Hepatocyte (in vitro differentiated cells): ENCODE measurements at regions not wholly inside any gene's neighbourhood (a gene's known extent, or its start where the extent isn't known, plus 50 kb on each side); places are given as distances from the start of the nearest gene placed in this dataset.

ENCODE experiments used
- DNase-seq: peaks from one replicate; pipeline ENCODE4 v3.0.0-alpha.2; 2016; ENCODE audit warnings: low spot score
- H2AFZ ChIP-seq: fragments of 200-600 bp; sonication (generic); 2 replicates; pipeline ENCODE4 v1.6.0; 2016; ENCODE audit warnings: antibody characterized with exemption, mild to moderate bottlenecking
- H3K27ac ChIP-seq: fragments of 200-600 bp; sonication (generic); 2 replicates; pipeline ENCODE4 v1.5.1; 2016; ENCODE audit warnings: mild to moderate bottlenecking
- H3K27me3 ChIP-seq: fragments of 200-600 bp; sonication (generic); 2 replicates; pipeline ENCODE4 v1.6.1; 2016
- H3K36me3 ChIP-seq: fragments of 200-600 bp; sonication (generic); replicated peaks from 2 replicates; pipeline ENCODE4 v1.5.1; 2016; ENCODE audit warnings: low read depth; ENCODE audit not compliant: insufficient read depth
- H3K4me1 ChIP-seq: fragments of 200-600 bp; sonication (generic); 2 replicates; pipeline ENCODE4 v1.5.1; 2016; ENCODE audit warnings: mild to moderate bottlenecking, moderate library complexity; ENCODE audit not compliant: insufficient read depth
- H3K4me2 ChIP-seq: fragments of 200-600 bp; sonication (generic); 2 replicates; pipeline ENCODE4 v1.6.0; 2016
- H3K4me3 ChIP-seq: fragments of 200-600 bp; sonication (generic); 2 replicates; pipeline ENCODE4 v1.5.1; 2016; ENCODE audit warnings: mild to moderate bottlenecking
- H3K79me2 ChIP-seq: fragments of 200-600 bp; sonication (generic); 2 replicates; pipeline ENCODE4 v1.6.0; 2017; ENCODE audit warnings: mild to moderate bottlenecking
- H3K9me2 ChIP-seq: fragments of 200-600 bp; sonication (generic); replicated peaks from 2 replicates; pipeline ENCODE4 v1.6.0; 2017; ENCODE audit warnings: mild to moderate bottlenecking; ENCODE audit not compliant: insufficient read depth
- H3K9me3 ChIP-seq: fragments of 200-600 bp; sonication (generic); 2 replicates; pipeline ENCODE4 v1.5.1; 2016; ENCODE audit warnings: low read depth, mild to moderate bottlenecking
- H4K20me1 ChIP-seq: fragments of 200-600 bp; sonication (generic); 2 replicates; pipeline ENCODE4 v1.6.0; 2016; ENCODE audit warnings: mild to moderate bottlenecking; ENCODE audit not compliant: insufficient read depth, poor library complexity, severe bottlenecking
- CTCF ChIP-seq: fragments of 200-600 bp; sonication (generic); IDR thresholded peaks from 2 replicates; pipeline ENCODE4 v1.5.1; 2016; ENCODE audit warnings: antibody characterized with exemption, mild to moderate bottlenecking; ENCODE audit not compliant: poor library complexity
- EZH2 ChIP-seq: fragments of 200-600 bp; sonication (generic); IDR thresholded peaks from 2 replicates; pipeline ENCODE4 v1.6.1; 2016; ENCODE audit warnings: antibody characterized with exemption, mild to moderate bottlenecking, borderline replicate concordance
- EZH2phosphoT487 ChIP-seq: fragments of 200-600 bp; sonication (generic); IDR thresholded peaks from one replicate; pipeline ENCODE4 v1.6.1; 2018; ENCODE audit warnings: antibody characterized with exemption, mild to moderate bottlenecking, low read depth, moderate library complexity; ENCODE audit not compliant: unreplicated experiment, severe bottlenecking
- WGBS: methylation state at CpG from one replicate; pipeline ENCODE4 v1.1.6; 2016; ENCODE audit warnings: low lambda C conversion rate; ENCODE audit errors: missing lambda C conversion rate; 5-methylcytosine and 5-hydroxymethylcytosine counted together

GRCh38 chr5:30063503-30063902 lies 1130.0 kb upstream of the CDH6 start:
- H3K79me2 ChIP-seq: no peaks in the 10 kb centered on the region
- H3K27me3 ChIP-seq: no peaks in the 10 kb centered on the region
- no peak overlapping the region for H3K4me2 ChIP-seq
- no peak for DNase-seq
- no peaks in the 10 kb centered on the region for H3K4me1 ChIP-seq
- TF ChIP-seq CTCF: no peak
- no peak for TF ChIP-seq EZH2phosphoT487
- TF ChIP-seq EZH2: no peak
- H3K4me3 ChIP-seq: no peak overlapping the region
- H3K9me3 ChIP-seq: no peaks in the 10 kb centered on the region
- H4K20me1 ChIP-seq: no peaks in the 10 kb centered on the region
- no peak overlapping the region for H2AFZ ChIP-seq
- H3K27ac ChIP-seq: no peak overlapping the region
- H3K36me3 ChIP-seq: no peaks in the 10 kb centered on the region
- no peaks in the 10 kb centered on the region for H3K9me2 ChIP-seq

GRCh38 chr5:30051976-30052375 lies 1141.5 kb upstream of the CDH6 start:
- WGBS: 91% methylated on average over 2 of the region's 2 CpGs
- H2AFZ ChIP-seq: no peak overlapping the region
- H3K27me3 ChIP-seq: no peaks in the 10 kb centered on the region

GRCh38 chr5:30050056-30050815 lies 1143.2 kb upstream of the CDH6 start:
- no peaks in the 10 kb centered on the region for H3K36me3 ChIP-seq
- H3K9me2 ChIP-seq: no peaks in the 10 kb centered on the region
- H3K79me2 ChIP-seq: no peaks in the 10 kb centered on the region
- H3K4me3 ChIP-seq: no peak overlapping the region
- WGBS: 83% methylated on average over 8 of the region's 8 CpGs
- H2AFZ ChIP-seq: no peak overlapping the region
- TF ChIP-seq EZH2 (no peak), EZH2phosphoT487 (no peak), CTCF (no peak)
- H3K27ac ChIP-seq: no peak overlapping the region
- no peak for DNase-seq
- H3K4me1 ChIP-seq: no peaks in the 10 kb centered on the region
- H3K4me2 ChIP-seq: no peak overlapping the region
- H3K27me3 ChIP-seq: no peaks in the 10 kb centered on the region
- H4K20me1 ChIP-seq: no peaks in the 10 kb centered on the region
- no peaks in the 10 kb centered on the region for H3K9me3 ChIP-seq

More at GRCh38 chr5:30051976-30052375, 1141.5 kb upstream of the CDH6 start:
- Histone ChIP-seq H3K9me2 (no peaks in the 10 kb centered on the region), H3K4me3 (no peak overlapping the region), H3K36me3 (no peaks in the 10 kb centered on the region), H4K20me1 (no peaks in the 10 kb centered on the region), H3K9me3 (no peaks in the 10 kb centered on the region), H3K4me2 (no peak overlapping the region), H3K79me2 (no peaks in the 10 kb centered on the region), H3K4me1 (no peaks in the 10 kb centered on the region), H3K27ac (no peak overlapping the region)
- no peak for DNase-seq
- no peak for TF ChIP-seq CTCF
- TF ChIP-seq EZH2: no peak
- TF ChIP-seq EZH2phosphoT487: no peak

GRCh38 chr5:30042677-30043076 lies 1150.8 kb upstream of the CDH6 start:
- WGBS: 96% methylated on average over 10 of the region's 10 CpGs
- no peaks in the 10 kb centered on the region for H3K36me3 ChIP-seq
- H3K27me3 ChIP-seq: no peaks in the 10 kb centered on the region
- no peak overlapping the region for H3K4me2 ChIP-seq
- H3K9me3 ChIP-seq: no peaks in the 10 kb centered on the region
- H3K79me2 ChIP-seq: no peaks in the 10 kb centered on the region
- H3K4me1 ChIP-seq: no peaks in the 10 kb centered on the region
- DNase-seq: no peak
- TF ChIP-seq CTCF (no peak), EZH2phosphoT487 (no peak), EZH2 (no peak)
- no peak overlapping the region for H3K4me3 ChIP-seq
- no peak overlapping the region for H2AFZ ChIP-seq
- no peaks in the 10 kb centered on the region for H3K9me2 ChIP-seq
- no peak overlapping the region for H3K27ac ChIP-seq
- no peaks in the 10 kb centered on the region for H4K20me1 ChIP-seq
